GM12872 (cell line): ENCODE measurements at regions not wholly inside any gene's neighbourhood (a gene's known extent, or its start where the extent isn't known, plus 50 kb on each side); places are given as distances from the start of the nearest gene placed in this dataset.

ENCODE experiments used
- CTCF ChIP-seq: IDR thresholded peaks from 3 replicates; pipeline ENCODE4 v1.5.1; 2011; ENCODE audit warnings: low read depth, mild to moderate bottlenecking, low read length, moderate library complexity; ENCODE audit not compliant: insufficient read depth

- no peak for TF ChIP-seq CTCF
Measured at GRCh38 chr3:87101861-87102625, 111.1 kb upstream of the VGLL3 start.

- TF ChIP-seq CTCF = no peak
Measured at GRCh38 chr3:87090631-87091030, 99.7 kb upstream of the VGLL3 start.

GRCh38 chr3:87088993-87089841, 98.3 kb upstream of the VGLL3 start:
- 0 out of 3 replicates have a peak, but pooled peaks have one; percentile 0 for TF ChIP-seq CTCF

GRCh38 chr3:87088430-87088992, 97.6 kb upstream of the VGLL3 start:
- TF ChIP-seq CTCF = no peak

- TF ChIP-seq CTCF = no peak
Measured at GRCh38 chr3:87084868-87085267, 93.9 kb upstream of the VGLL3 start.

GRCh38 chr3:87082796-87083440, 92.0 kb upstream of the VGLL3 start:
- peak; percentile 49 for TF ChIP-seq CTCF

GRCh38 chr3:87077355-87077754, 86.4 kb upstream of the VGLL3 start:
- TF ChIP-seq CTCF = no peak
